ENCODE measurements at regions not wholly inside any gene's neighbourhood (a gene's known extent, or its start where the extent isn't known, plus 50 kb on each side); places are given as distances from the start of the nearest gene placed in this dataset.
A peak's percentile ranks its signal among the peaks of the same experiment; 100 is the strongest.
"Not testable (repeated sequence)": the region's sequence is repeated elsewhere in the genome, so short reads cannot be mapped to it uniquely, and the experiment has no call there.

DNA sequence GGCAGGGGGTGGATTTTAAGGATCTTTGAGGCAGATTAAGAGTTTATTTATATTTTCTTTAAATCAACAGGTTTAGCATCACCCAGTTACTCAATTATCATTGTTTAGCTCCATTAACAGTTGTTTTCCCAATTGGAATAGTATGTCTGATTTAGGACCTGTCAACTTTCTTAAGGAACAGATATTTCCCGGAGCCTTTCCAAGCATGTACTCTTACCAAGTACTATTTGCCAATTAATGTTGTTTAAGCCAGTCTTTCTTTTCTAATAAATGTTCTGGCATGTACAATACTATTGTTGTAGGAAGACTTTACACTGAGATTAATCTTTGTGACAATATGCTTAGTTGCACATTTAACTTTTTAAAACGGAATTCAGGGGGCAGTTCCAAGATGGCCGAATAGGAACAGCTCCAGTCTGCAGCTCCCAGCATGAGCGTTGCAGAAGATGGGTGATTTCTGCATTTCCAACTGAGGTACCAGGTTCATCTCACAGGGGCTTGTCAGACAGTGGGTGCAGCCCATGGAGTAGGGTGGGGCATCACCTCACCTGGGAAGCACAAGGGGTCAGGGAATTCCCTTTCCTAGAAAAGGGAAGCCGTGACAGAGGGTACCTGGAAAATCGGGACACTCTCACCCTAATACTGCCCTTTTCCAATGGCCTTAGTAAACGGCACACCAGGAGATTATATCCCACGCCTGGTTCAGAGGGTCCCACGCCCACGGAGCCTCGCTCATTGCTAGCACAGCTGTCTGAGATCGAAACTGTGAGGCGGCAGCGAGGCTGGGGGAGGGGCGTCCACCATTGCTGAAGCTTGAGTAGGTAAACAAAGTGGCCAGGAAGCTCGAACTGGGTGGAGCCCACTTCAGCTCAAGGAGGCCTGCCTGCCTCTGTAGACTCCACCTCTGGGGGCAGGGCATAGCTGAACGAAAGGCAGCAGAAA lies 173.7 kb downstream of the LRRC70 start:
- not testable (repeated sequence) for DNase-seq

- DNase-seq, result no peak
These were observed 163.6 kb downstream of the LRRC70 start for GRCh38 chr5:62742207-62742606.

DNA sequence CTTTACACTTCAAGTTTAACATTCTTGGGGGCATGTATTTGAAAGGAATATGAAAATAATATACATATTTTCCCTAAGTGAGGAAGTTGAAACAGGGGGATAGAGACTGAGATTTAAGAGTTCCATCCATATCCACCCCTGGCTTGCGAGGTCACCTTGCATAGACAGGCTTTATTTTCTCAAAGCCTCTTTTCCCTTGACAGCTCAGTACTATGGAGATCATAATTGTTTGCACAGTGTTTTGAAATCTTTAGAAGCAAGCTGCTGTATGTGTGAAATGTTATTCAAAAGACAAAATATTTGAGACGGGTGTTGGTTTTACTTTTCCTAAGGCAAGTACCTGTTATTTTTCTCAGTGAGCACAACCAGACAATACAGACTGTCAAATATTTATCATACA lies 163.1 kb downstream of the LRRC70 start:
- no peak for DNase-seq

DNA sequence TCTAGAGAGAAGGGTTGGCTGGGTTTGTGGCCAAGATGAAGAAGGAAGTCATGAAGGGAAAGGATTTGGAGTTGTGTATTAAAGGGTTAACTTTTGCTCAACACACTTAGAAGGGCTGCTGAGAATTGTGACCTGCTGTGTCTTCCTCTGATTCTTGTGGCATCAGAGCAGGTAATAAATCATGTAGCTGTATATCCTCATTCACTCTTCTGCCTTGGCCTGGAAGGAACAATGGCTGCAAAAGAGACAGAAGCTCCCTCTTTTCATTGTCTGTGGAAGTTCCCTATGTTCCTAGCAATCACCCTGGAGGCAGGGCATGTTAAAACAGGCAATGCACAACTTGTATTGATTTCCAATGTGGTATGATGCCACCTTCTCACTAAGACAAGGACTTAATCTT lies 159.1 kb downstream of the LRRC70 start:
- no peak for DNase-seq

DNA sequence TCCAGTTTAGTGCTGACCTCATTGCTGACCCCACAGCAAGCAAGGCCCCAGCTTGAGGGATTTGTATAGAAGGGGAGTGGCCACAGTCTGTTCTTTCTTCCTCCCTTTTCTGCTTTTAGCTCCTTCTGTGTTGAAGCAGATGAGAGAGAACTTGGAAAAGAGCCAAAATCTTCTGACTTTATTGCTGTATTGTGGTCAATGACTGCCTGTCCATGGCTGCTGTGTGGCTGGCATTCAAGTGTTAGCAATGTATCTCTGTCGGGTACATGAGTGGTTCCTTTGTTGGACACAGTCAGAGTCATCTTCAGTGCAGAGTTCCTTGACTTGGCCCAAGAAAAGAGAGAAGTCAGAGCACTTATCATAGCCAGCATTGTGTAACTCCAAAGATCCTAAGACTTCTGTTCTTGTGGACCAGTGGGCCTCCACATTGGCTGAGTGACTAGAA lies 154.1 kb downstream of the LRRC70 start:
- DNase-seq, result no peak

DNA sequence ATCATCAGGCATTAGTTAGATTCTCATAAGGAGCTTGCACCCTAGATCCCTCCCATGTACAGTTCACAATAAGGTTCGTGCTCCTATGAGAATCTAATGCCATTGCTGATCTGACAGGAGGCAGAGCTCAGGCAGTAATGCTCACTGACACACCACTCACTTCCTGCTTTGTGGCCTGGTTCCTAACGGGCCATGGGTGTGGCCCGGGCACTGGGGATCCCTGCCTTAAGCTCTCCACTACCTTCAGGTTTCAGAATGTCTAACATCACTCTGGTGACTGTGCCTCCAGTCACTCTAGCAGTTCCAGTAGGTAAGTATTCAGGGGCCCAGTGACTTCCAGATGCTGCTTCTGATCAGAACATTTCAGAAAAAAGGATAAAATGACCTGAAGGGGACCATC lies 152.4 kb downstream of the LRRC70 start:
- DNase-seq, result no peak

DNA sequence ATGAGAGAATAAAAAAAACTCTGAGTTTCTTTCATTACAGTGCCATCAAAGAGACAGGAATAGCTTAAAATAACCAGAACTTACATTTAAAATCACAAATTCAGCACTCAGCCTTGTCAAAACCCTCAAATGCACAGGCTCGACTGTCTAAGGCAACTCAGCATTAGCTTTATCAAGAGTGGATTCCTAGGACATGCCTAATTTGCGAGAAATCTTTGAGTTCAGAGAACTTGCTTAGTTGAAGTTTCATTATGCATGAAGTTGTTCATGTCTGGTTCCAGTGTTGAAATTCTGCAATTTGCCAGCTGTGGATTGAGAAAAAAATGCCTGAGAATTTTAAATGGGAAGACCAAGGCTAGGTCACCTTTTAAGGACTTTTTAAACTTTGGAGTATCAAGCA lies 151.1 kb downstream of the LRRC70 start:
- DNase-seq, result no peak

- no peak for DNase-seq
These were observed 149.2 kb downstream of the LRRC70 start for GRCh38 chr5:62727861-62728260.

DNA sequence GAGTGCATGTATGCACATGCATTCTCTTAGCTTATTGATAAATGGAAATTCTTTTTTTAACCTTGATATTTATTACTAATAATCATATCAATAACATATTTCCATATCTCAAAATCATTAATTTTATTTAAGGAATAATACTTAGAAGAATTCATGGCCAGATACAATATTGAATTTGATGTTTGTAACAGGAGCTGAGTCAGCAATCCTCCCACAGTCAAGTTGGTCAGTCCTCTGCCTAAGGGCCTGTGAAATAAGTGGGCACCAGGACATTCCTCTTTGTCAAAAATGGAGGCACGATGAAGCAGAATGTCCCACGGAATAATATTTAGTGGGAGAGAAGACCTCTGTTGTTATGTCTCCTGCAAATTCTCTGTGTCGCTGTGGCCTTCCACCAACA lies 148.6 kb downstream of the LRRC70 start:
- no peak for DNase-seq

GRCh38 chr5:62722360-62722759 lies 143.7 kb downstream of the LRRC70 start:
- DNase-seq, result no peak

DNA sequence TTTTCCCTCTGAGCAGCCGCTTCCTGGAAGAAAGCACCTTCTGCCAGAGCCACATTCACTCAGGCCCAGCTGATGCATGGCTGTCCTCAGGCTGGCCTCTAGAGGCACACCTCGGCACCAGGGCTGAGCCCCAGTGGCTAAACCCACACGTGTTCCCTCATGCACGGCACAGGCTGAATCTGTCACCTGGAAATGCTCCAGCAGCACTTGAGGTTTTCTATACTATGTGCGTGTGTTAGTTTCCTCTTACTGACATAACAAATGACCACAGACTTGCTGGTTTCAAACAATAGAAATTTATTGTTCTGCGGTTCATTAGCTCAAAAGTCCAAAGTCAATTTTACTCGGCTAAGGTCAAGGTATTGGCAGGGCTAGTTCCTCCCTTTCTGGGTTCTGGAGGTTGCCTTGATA lies 141.4 kb downstream of the LRRC70 start:
- peak; percentile 82 for DNase-seq

DNA sequence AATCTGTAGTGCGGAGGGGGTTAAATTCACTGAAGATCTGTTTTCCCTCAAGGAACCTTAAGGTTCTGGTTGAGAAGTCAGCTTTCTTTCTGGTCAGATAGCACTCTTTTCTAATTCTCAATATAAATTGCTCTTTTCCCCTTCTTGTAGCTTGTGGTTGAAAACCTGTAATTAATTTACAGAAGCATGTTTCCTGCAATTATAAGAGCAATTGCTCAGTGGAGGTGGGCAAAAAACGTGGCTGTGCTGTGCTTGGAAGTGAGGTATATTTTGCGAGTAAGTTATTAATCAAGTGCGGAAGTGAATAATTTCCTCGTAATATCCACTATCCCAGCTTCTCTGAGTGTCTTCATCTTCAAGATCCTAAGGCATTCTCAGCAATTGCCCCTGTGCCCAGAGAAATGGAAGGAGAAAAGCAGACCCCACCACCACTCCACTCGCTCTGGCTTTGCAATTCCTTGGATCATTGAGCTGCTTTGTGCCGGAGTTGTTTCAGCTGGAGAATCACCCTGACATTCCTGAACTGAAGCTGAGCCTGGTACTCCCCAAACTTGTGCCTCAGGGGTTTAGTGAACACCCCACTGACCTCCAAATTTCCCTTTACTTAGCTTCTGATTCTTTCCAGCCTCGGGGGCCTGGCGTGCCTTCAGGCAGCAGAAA lies 140.6 kb downstream of the LRRC70 start:
- no peak for DNase-seq

GRCh38 chr5:62718324-62718723 lies 139.7 kb downstream of the LRRC70 start:
- peak; percentile 54 for DNase-seq

DNA sequence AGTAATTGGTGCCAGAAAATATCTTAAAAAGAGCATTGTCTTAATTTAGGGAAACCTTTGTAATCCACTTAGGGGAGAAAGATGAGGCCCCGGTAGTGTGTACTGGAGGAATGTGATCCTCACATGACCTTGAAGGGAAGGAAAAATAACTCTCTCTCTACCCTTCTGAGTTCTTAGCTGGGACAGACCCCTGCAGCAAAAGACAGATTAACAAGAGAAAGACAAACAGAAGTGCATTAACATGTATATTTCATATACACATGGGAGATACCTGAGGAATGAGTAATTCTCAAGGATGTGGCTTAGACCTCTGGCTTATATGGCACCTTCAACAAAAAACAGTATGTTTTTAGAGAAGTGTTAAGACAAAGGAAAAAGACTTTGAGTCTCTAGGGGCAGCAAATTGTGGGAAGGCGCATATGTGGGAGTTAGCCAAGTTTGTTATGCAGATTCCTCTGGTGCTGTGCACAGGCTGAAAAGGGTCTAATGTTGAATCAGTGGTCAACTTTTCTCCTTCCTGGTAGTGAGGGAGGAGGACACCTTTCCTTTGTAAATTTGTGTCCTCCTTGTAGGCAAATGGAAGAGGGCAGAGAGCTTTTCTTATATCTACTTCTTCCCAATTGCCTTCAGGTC lies 138.8 kb downstream of the LRRC70 start:
- DNase-seq, result no peak

GRCh38 chr5:62714296-62714695 lies 135.7 kb downstream of the LRRC70 start:
- no peak for DNase-seq

DNA sequence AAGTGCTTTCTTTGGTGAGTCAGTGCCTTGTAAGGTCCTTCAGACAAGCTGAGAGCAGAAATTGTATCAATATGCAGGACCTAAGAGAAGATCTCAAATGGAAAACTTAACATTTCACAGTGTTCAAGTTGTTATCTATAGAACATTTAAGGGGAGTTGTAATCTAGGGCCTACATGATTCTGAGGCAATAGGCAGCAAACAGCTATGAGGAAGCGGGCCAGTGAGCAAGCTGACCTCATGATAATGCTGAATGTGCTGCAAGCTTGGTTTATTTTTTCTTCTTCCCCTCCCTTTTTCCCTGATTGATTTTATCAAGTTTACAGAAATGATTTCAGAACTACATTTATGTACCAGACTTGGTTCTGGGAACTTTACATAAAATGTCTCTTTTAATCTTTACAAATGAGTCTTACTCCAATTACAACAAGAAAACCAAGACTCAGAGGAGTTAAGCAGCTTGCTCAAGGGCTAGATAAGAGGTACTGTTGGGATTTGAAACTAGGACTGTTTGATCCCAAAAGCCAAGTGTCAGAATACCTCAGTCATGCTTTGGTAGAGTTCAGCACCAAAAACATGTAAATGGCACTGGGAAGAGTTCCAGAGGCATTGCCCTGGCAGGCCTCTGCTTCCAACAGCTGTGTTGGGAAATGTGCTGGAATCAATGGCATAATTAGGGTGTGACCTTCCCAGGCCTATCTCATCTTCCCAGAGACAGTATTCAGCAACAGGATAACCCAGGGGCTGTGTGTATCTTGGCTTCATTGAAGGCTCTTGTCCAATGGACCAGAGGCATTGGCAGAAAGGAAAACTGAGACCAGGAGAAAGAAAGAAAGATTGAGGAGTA lies 130.1 kb downstream of the LRRC70 start:
- no peak for DNase-seq

GRCh38 chr5:62707563-62707962 lies 128.9 kb downstream of the LRRC70 start:
- DNase-seq, result no peak

- no peak for DNase-seq
These were observed 128.5 kb downstream of the LRRC70 start for GRCh38 chr5:62707131-62707530.

DNA sequence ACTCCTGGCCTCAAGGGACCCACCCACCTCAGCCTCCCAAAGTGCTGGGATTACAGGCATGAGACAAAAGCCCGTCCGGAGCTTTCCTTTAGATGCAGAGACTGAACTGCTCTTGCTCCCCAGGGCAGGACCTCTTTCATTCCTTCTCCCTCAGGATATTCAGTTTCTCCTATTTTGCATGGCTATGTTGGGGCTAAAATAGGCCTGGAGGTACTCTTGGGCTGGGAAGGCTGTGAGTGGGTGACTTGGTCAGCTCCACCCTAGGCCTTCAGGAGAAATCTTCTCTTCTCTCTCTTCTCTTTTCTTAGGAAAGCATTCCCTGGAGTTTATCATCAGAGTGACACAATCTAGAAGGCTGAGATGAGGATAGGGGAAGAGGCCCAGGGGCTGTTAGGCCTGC lies 126.4 kb downstream of the LRRC70 start:
- DNase-seq, result no peak

GRCh38 chr5:62702126-62702525 lies 123.5 kb downstream of the LRRC70 start:
- no peak for DNase-seq

DNA sequence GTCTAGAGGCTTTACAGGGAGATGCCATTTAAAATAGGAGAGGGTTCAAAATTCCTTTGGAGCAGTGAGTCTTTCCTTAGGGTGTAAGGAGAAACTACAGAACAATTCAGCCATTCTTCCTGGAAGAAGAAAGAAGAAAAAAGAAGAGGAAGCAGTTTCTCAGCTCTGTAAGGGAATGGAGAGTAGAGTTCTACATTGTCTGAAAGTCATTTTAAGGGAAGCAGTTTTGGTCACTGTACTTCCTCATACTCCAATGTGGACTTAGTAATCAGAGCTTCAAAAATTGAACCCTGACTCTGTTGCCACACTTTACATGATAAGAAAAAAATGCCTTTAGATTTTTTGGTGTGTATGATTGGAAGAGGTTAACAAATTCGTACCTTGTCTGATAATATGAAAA lies 122.4 kb downstream of the LRRC70 start:
- DNase-seq, result no peak

DNA sequence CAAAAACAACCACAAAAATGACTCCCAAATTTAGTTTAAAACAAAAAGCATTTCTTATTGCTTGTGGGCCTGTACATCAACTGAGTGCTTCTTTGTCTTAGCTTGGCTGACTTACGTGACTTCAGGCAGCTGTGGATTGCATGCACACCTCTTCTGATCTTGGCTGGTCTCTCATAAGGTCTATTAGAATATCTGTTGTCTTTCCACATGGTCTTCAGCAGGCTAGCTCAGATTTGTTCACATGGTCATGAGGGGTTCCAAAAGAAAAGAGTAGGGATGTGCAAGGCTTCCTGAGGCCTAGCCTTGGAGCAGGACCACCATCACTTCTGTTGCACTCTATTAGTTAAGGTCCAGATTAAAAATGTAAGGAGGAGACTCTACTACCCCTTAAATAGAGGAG lies 120.1 kb downstream of the LRRC70 start:
- no peak for DNase-seq

DNA sequence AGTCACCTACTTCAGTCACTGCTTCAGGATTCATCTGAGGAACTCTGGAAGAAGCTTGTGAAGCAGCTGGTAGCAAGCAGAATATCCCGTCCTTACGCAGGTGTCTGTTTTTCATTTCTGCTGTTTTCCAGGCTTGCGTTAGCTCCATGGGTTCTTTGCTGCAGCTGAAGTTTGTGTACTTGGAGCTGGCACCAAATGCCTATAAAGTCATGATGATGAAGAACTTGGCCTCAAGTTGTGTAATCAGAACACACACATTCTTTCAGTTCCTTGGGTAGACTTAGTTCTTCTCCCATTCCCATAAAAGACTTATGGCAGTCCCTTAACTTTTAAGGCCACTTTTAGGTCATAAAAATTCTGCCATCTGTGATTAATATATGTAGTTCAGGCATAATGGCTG lies 116.7 kb downstream of the LRRC70 start:
- no peak for DNase-seq
